ENCODE measurements at regions not wholly inside any gene's neighbourhood (a gene's known extent, or its start where the extent isn't known, plus 50 kb on each side); places are given as distances from the start of the nearest gene placed in this dataset.

- TF ChIP-seq, protein P1, sequence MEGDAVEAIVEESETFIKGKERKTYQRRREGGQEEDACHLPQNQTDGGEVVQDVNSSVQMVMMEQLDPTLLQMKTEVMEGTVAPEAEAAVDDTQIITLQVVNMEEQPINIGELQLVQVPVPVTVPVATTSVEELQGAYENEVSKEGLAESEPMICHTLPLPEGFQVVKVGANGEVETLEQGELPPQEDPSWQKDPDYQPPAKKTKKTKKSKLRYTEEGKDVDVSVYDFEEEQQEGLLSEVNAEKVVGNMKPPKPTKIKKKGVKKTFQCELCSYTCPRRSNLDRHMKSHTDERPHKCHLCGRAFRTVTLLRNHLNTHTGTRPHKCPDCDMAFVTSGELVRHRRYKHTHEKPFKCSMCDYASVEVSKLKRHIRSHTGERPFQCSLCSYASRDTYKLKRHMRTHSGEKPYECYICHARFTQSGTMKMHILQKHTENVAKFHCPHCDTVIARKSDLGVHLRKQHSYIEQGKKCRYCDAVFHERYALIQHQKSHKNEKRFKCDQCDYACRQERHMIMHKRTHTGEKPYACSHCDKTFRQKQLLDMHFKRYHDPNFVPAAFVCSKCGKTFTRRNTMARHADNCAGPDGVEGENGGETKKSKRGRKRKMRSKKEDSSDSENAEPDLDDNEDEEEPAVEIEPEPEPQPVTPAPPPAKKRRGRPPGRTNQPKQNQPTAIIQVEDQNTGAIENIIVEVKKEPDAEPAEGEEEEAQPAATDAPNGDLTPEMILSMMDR (IDR thresholded peaks at IDR 0.05; ENCODE audit: low read length): no peak
- TF ChIP-seq EZH2phosphoT487 (IDR thresholded peaks at IDR 0.05; ENCODE audit: low read length): no peak
Measured at GRCh38 chr3:5698851-5699250, 511.3 kb downstream of the EDEM1 start.
